Mesodermal cell (in vitro differentiated cells): ENCODE measurements at regions not wholly inside any gene's neighbourhood (a gene's known extent, or its start where the extent isn't known, plus 50 kb on each side); places are given as distances from the start of the nearest gene placed in this dataset.

Source experiments
- H3K27ac ChIP-seq: 2 replicates; pipeline ENCODE4 v1.7.0; 2013; ENCODE audit warnings: mild to moderate bottlenecking, low read depth, low read length, moderate library complexity; ENCODE audit not compliant: severe bottlenecking
- H3K36me3 ChIP-seq: 2 replicates; pipeline ENCODE4 v1.7.1; 2013; ENCODE audit warnings: mild to moderate bottlenecking, low read length, moderate library complexity; ENCODE audit not compliant: control insufficient read depth, insufficient read depth
- H3K4me1 ChIP-seq: one replicate; pipeline ENCODE4 v1.7.1; 2013; ENCODE audit warnings: mild to moderate bottlenecking, low read length; ENCODE audit not compliant: insufficient read depth, control insufficient read depth, poor library complexity, severe bottlenecking
- H3K4me3 ChIP-seq: 2 replicates; pipeline ENCODE4 v1.7.0; 2013; ENCODE audit warnings: low read length, control low read depth, mild to moderate bottlenecking; ENCODE audit not compliant: insufficient read depth, poor library complexity, severe bottlenecking; ENCODE audit errors: extremely low read depth
- H3K9me3 ChIP-seq: 2 replicates; pipeline ENCODE4 v1.7.1; 2013; ENCODE audit warnings: mild to moderate bottlenecking, low read length, moderate library complexity; ENCODE audit not compliant: control insufficient read depth
- WGBS, 2 experiments: methylation state at CpG; one replicate each; pipeline ENCODE4 v1.1.5; 2013; ENCODE audit warnings: missing lambda C conversion rate in 2 of 2; ENCODE audit not compliant: insufficient coverage in 2 of 2; 5-methylcytosine and 5-hydroxymethylcytosine counted together

DNA sequence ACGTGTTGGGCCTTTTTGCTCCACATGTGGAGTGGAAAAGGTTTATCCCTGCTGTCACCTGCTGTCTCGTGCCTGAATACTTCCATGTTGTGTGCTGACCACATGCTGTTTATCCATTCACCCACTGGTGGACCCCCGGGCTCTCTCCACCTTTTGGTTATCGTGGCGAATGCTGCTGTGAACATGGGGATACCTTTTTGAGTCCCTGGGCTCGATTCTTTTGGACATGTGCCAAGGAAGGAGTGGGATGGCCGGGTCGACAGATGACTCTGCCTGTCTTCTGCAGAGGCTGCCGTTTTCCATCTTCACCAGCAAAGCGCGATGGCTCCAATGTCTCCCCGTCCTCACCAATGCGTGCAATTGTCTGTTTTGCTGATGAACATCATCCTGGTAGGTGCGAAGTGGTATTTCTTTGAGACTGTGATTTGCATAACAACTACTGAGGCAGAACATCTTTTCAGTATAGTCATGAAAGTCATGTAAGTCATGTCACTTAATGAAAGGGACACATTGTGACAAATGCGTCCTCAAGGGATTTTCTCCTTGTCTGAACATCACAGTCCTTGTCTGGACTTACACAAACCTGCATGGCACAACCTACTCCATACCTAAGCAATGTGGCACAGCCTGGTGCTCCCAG is 758.7 kb downstream of the BRD1 start:
- H3K27ac ChIP-seq: no peak overlapping the region
- no peak overlapping the region for H3K4me3 ChIP-seq
- no peaks in the 10 kb centered on the region for H3K9me3 ChIP-seq
- H3K36me3 ChIP-seq: no peaks in the 10 kb centered on the region
- WGBS, 2 experiments: 82 to 88% methylated on average over 14 to 15 of the region's 15 CpGs
- no peaks in the 10 kb centered on the region for H3K4me1 ChIP-seq

DNA sequence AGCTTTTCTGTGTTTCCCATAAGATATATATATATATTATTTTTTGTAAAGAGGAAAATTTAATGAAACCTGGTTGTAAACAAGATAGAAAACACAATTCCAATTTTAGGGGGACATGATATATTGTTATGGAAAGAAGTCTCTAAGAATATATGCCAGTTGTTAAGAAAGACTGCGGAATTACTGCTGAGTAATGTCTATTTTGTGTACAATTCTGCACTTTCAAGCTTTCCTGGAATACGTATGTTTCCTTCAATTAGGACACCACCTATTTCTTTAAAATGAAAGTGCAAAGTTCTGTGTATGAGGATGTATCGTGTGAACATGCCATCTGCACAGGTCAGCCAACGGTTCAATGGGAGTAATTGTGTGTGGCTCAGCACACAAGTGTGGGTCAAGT is 760.2 kb downstream of the BRD1 start:
- Histone ChIP-seq H3K4me1 (no peaks in the 10 kb centered on the region), H3K9me3 (no peaks in the 10 kb centered on the region), H3K27ac (no peak overlapping the region), H3K36me3 (no peaks in the 10 kb centered on the region), H3K4me3 (no peak overlapping the region)
- WGBS, 2 experiments: 100% methylated on average over 2 to 3 of the region's 4 CpGs

- no peaks in the 10 kb centered on the region for H3K4me1 ChIP-seq
- H3K27ac ChIP-seq: no peak overlapping the region
- H3K4me3 ChIP-seq: no peak overlapping the region
- no peaks in the 10 kb centered on the region for H3K9me3 ChIP-seq
- WGBS, 2 experiments: 70 to 76% methylated on average over 2 to 5 of the region's 9 CpGs
- H3K36me3 ChIP-seq: no peaks in the 10 kb centered on the region
Measured at GRCh38 chr22:49066619-49067018, 761.1 kb downstream of the BRD1 start.

- Histone ChIP-seq H3K9me3 (no peaks in the 10 kb centered on the region), H3K36me3 (no peaks in the 10 kb centered on the region), H3K4me1 (no peaks in the 10 kb centered on the region), H3K4me3 (no peak overlapping the region), H3K27ac (no peak overlapping the region)
- 79 to 82% methylated on average over 5 to 7 of the region's 7 CpGs for WGBS, 2 experiments
Measured at GRCh38 chr22:49064836-49065235, 762.8 kb downstream of the BRD1 start.

DNA sequence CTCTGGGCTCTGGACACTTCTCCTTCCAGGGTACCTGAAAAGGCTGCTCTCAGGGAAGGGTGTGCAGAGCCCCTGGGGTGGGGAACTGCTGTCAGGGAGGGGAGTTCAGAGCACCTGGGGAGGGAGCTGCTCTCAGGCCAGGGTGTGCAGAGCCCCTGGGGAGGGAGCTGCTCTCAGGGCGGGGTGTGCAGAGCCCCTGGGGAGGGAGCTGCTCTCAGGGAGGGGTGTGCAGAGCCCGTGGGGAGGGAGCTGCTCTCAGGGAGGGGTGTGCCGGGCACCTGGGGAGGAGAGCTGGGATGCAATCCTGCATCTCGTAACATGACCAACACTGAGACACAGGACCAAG is 764.2 kb downstream of the BRD1 start:
- no peaks in the 10 kb centered on the region for H3K36me3 ChIP-seq
- WGBS, 2 experiments: 83% methylated on average over 2 of the region's 4 CpGs; no CpG with 5 or more reads in 1 of the 2 experiments

GRCh38 chr22:49062802-49063544 is 764.7 kb downstream of the BRD1 start:
- H3K4me3 ChIP-seq: no peak overlapping the region
- no peaks in the 10 kb centered on the region for H3K36me3 ChIP-seq
- H3K9me3 ChIP-seq: no peaks in the 10 kb centered on the region
- WGBS, 2 experiments: 54 to 64% methylated on average over 8 of the region's 12 CpGs
- no peak overlapping the region for H3K27ac ChIP-seq
- no peaks in the 10 kb centered on the region for H3K4me1 ChIP-seq

More for the DNA sequence above, 764.2 kb downstream of the BRD1 start:
- Histone ChIP-seq H3K4me3 (no peak overlapping the region), H3K27ac (no peak overlapping the region), H3K4me1 (no peaks in the 10 kb centered on the region), H3K9me3 (no peaks in the 10 kb centered on the region)

GRCh38 chr22:49062155-49062801 is 765.4 kb downstream of the BRD1 start:
- Histone ChIP-seq H3K27ac (no peak overlapping the region), H3K9me3 (no peaks in the 10 kb centered on the region), H3K36me3 (no peaks in the 10 kb centered on the region), H3K4me1 (no peaks in the 10 kb centered on the region), H3K4me3 (no peak overlapping the region)
- 84 to 90% methylated on average over 14 to 16 of the region's 17 CpGs for WGBS, 2 experiments

GRCh38 chr22:49057910-49058309 is 769.8 kb downstream of the BRD1 start:
- WGBS, 2 experiments: 78 to 85% methylated on average over 5 to 6 of the region's 7 CpGs
- H3K9me3 ChIP-seq: no peaks in the 10 kb centered on the region
- no peak overlapping the region for H3K4me3 ChIP-seq
- H3K27ac ChIP-seq: no peak overlapping the region
- no peaks in the 10 kb centered on the region for H3K4me1 ChIP-seq
- H3K36me3 ChIP-seq: no peaks in the 10 kb centered on the region

GRCh38 chr22:49056301-49056700 is 771.4 kb downstream of the BRD1 start:
- H3K27ac ChIP-seq: no peak overlapping the region
- 93 to 100% methylated on average over 4 of the region's 4 CpGs for WGBS, 2 experiments
- H3K36me3 ChIP-seq: no peaks in the 10 kb centered on the region
- no peaks in the 10 kb centered on the region for H3K9me3 ChIP-seq
- H3K4me1 ChIP-seq: no peaks in the 10 kb centered on the region
- H3K4me3 ChIP-seq: no peak overlapping the region

DNA sequence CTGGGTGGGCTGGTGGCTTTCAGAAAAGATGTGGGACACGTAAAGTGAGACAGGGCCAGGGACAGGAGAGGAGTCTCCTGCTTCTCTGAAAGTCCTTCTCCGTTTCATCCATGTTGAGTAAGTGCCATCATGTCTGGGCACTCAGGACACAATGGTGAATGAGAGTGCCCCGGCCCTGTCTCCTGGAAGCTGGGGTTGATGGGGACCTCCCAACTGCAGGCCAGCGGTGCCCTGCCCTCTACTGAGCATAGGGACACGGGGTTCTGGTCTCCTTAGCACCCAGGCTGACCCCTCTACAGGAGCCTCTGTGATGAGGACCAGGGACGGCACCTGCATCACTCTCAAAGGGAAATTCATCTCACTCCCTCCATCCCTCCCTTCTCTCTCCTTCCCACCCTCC is 772.3 kb downstream of the BRD1 start:
- Histone ChIP-seq H3K9me3 (no peaks in the 10 kb centered on the region), H3K4me3 (no peak overlapping the region), H3K27ac (no peak overlapping the region), H3K36me3 (no peaks in the 10 kb centered on the region), H3K4me1 (no peaks in the 10 kb centered on the region)
- WGBS, 2 experiments: 89 to 96% methylated on average over 6 of the region's 6 CpGs

DNA sequence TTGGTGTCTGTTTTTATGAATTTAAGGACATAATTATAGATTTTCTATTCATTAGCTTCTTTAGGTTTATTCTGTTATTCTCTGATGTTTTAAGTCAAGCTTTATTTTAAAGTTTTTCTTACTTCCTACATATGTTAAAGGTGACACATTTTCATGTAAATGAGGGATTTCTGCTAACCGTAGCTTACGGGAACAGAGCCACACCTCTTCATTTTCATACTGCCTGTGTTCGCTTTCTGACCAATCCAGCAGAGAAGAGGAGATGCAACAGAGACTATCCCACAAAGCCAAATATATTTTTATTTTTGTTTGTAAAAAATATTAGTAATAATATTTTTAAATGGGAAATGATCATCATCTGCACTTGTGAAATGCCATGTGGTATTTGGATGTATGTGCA is 774.1 kb downstream of the BRD1 start:
- Histone ChIP-seq H3K4me1 (no peaks in the 10 kb centered on the region), H3K36me3 (no peaks in the 10 kb centered on the region), H3K4me3 (no peak overlapping the region), H3K9me3 (no peaks in the 10 kb centered on the region), H3K27ac (no peak overlapping the region)
- 50 to 100% methylated on average over 1 to 2 of the region's 3 CpGs for WGBS, 2 experiments
